HG02938 (cell line): ENCODE measurements at regions not wholly inside any gene's neighbourhood (a gene's known extent, or its start where the extent isn't known, plus 50 kb on each side); places are given as distances from the start of the nearest gene placed in this dataset.

Experiments used
- ATAC-seq: cut with Tn5 transposase; IDR thresholded peaks from one replicate; pipeline ENCODE4 v1.9.1; 2021; ENCODE audit warnings: mild to moderate bottlenecking, moderate library complexity; ENCODE audit not compliant: unreplicated experiment

GRCh38 chr3:147838652-147839051 lies 429.5 kb downstream of the ZIC1 start:
- ATAC-seq: no peak

- no peak for ATAC-seq
Observed at GRCh38 chr3:147843331-147843730, 434.2 kb downstream of the ZIC1 start.

- no peak for ATAC-seq
Observed at GRCh38 chr3:147846293-147846692, 437.1 kb downstream of the ZIC1 start.

- ATAC-seq: no peak
Observed at GRCh38 chr3:147846854-147847478, 437.8 kb downstream of the ZIC1 start.

- ATAC-seq: no peak
Observed at GRCh38 chr3:147851062-147851461, 441.9 kb downstream of the ZIC1 start.

GRCh38 chr3:147854542-147854941 lies 445.4 kb downstream of the ZIC1 start:
- ATAC-seq: no peak

GRCh38 chr3:147864754-147865354 lies 455.7 kb downstream of the ZIC1 start:
- no peak for ATAC-seq

GRCh38 chr3:147866561-147866960 lies 457.4 kb downstream of the ZIC1 start:
- no peak for ATAC-seq

- ATAC-seq: no peak
Observed at GRCh38 chr3:147872568-147872967, 463.4 kb downstream of the ZIC1 start.

- no peak for ATAC-seq
Observed at GRCh38 chr3:147875498-147875897, 466.3 kb downstream of the ZIC1 start.

GRCh38 chr3:147881933-147882332 lies 472.8 kb downstream of the ZIC1 start:
- ATAC-seq: no peak

- ATAC-seq: no peak
Observed at GRCh38 chr3:147886879-147887278, 477.7 kb downstream of the ZIC1 start.

GRCh38 chr3:147887797-147888196 lies 478.6 kb downstream of the ZIC1 start:
- ATAC-seq: no peak

- ATAC-seq: peak; percentile 91
Observed at GRCh38 chr3:147890114-147890513, 480.9 kb downstream of the ZIC1 start.

- ATAC-seq: no peak
Observed at GRCh38 chr3:147895509-147895908, 486.3 kb downstream of the ZIC1 start.

- ATAC-seq: no peak
Observed at GRCh38 chr3:147900851-147901250, 491.7 kb downstream of the ZIC1 start.

- no peak for ATAC-seq
Observed at GRCh38 chr3:147903026-147903425, 493.9 kb downstream of the ZIC1 start.

- no peak for ATAC-seq
Observed at GRCh38 chr3:147904421-147904820, 495.3 kb downstream of the ZIC1 start.

- ATAC-seq: no peak
Observed at GRCh38 chr3:147906285-147906684, 497.1 kb downstream of the ZIC1 start.

- no peak for ATAC-seq
Observed at GRCh38 chr3:147914532-147914931, 505.4 kb downstream of the ZIC1 start.

- no peak for ATAC-seq
Observed at GRCh38 chr3:147915057-147915456, 505.9 kb downstream of the ZIC1 start.

GRCh38 chr3:147919496-147919895 lies 510.3 kb downstream of the ZIC1 start:
- ATAC-seq: no peak

- no peak for ATAC-seq
Observed at GRCh38 chr3:147921051-147921450, 511.9 kb downstream of the ZIC1 start.
